GM23248 (cell line): ENCODE measurements at regions not wholly inside any gene's neighbourhood (a gene's known extent, or its start where the extent isn't known, plus 50 kb on each side); places are given as distances from the start of the nearest gene placed in this dataset.

Experiments
- DNase-seq: peaks from one replicate; pipeline ENCODE4 v3.0.0-alpha.2; 2015
- H2AFZ ChIP-seq: fragments of 200-600 bp; sonication (generic); 2 replicates; pipeline ENCODE4 v1.6.1; 2016; ENCODE audit warnings: antibody characterized with exemption
- H3F3A ChIP-seq: fragments of 200-600 bp; sonication (generic); 2 replicates; pipeline ENCODE4 v1.6.1; 2016; ENCODE audit warnings: mild to moderate bottlenecking, antibody characterized with exemption, mixed run types; ENCODE audit not compliant: insufficient read depth
- H3K27ac ChIP-seq: fragments of 200-600 bp; sonication (generic); 2 replicates; pipeline ENCODE4 v1.5.1; 2016; ENCODE audit warnings: mild to moderate bottlenecking
- H3K27me3 ChIP-seq: fragments of 200-600 bp; sonication (generic); replicated peaks from 2 replicates; pipeline ENCODE4 v1.6.1; 2016; ENCODE audit warnings: mild to moderate bottlenecking; ENCODE audit not compliant: insufficient read depth
- H3K36me3 ChIP-seq: fragments of 200-600 bp; sonication (generic); 2 replicates; pipeline ENCODE4 v1.6.1; 2016; ENCODE audit warnings: low read depth, mild to moderate bottlenecking
- H3K4me1 ChIP-seq: fragments of 200-600 bp; sonication (generic); 2 replicates; pipeline ENCODE4 v1.6.1; 2016; ENCODE audit warnings: mild to moderate bottlenecking; ENCODE audit not compliant: insufficient read depth
- H3K4me2 ChIP-seq: fragments of 200-600 bp; sonication (generic); one replicate; pipeline ENCODE4 v1.6.1; 2016; ENCODE audit warnings: mild to moderate bottlenecking; ENCODE audit not compliant: unreplicated experiment
- H3K4me3 ChIP-seq: fragments of 200-600 bp; sonication (generic); 2 replicates; pipeline ENCODE4 v1.5.1; 2016; ENCODE audit warnings: mild to moderate bottlenecking
- H3K79me2 ChIP-seq: fragments of 200-600 bp; sonication (generic); 2 replicates; pipeline ENCODE4 v1.6.1; 2016; ENCODE audit warnings: mild to moderate bottlenecking; ENCODE audit not compliant: insufficient read depth
- H3K9ac ChIP-seq: fragments of 200-600 bp; sonication (generic); 2 replicates; pipeline ENCODE4 v1.6.1; 2016; ENCODE audit warnings: mild to moderate bottlenecking
- H3K9me2 ChIP-seq: fragments of 200-600 bp; sonication (generic); 2 replicates; pipeline ENCODE4 v1.6.1; 2016; ENCODE audit warnings: mixed run types, mild to moderate bottlenecking, moderate library complexity; ENCODE audit not compliant: insufficient read depth
- H3K9me3 ChIP-seq: fragments of 200-600 bp; sonication (generic); one replicate; pipeline ENCODE4 v1.6.1; 2017; ENCODE audit warnings: low read depth
- H4K20me1 ChIP-seq: fragments of 200-600 bp; sonication (generic); 2 replicates; pipeline ENCODE4 v1.6.0; 2016; ENCODE audit not compliant: insufficient read depth
- EZH2 ChIP-seq: fragments of 200-600 bp; sonication (generic); IDR thresholded peaks from 2 replicates; pipeline ENCODE4 v1.6.1; 2018; ENCODE audit warnings: antibody characterized with exemption, mild to moderate bottlenecking; ENCODE audit not compliant: insufficient read depth, poor library complexity, severe bottlenecking
- EZH2phosphoT487 ChIP-seq: fragments of 200-600 bp; sonication (generic); IDR thresholded peaks from 2 replicates; pipeline ENCODE4 v1.6.1; 2018; ENCODE audit warnings: antibody characterized with exemption, moderate library complexity, mild to moderate bottlenecking, low read depth; ENCODE audit not compliant: insufficient read depth
- WGBS, 2 experiments: methylation state at CpG; one replicate each; pipeline ENCODE4 v1.1.6; 2015 to 2017; ENCODE audit warnings: low lambda C conversion rate in 2 of 2, low coverage in 1 of 2; ENCODE audit errors: missing lambda C conversion rate in 2 of 2; 5-methylcytosine and 5-hydroxymethylcytosine counted together
- in situ Hi-C: fragments of 300-500 bp; cut with MboI; formaldehyde crosslinking; loops from 2 replicates; pipeline ENCODE4 v1.15.0; 2020

GRCh38 chr2:41840702-41841551 is 206.9 kb upstream of the PKDCC start:
- H3K4me2 ChIP-seq: peak overlapping the region; percentile 82
- H4K20me1 ChIP-seq: no peaks in the 10 kb centered on the region
- H3K9me3 ChIP-seq: no peaks in the 10 kb centered on the region
- DNase-seq: peak; percentile 98
- in situ Hi-C loops: no loop called here
- H3K27ac ChIP-seq: peak overlapping the region; percentile 16
- peak overlapping the region; percentile 91 for H2AFZ ChIP-seq
- H3K36me3 ChIP-seq: no peaks in the 10 kb centered on the region
- H3K79me2 ChIP-seq: no peaks in the 10 kb centered on the region
- H3K9me2 ChIP-seq: no peaks in the 10 kb centered on the region
- H3K4me3 ChIP-seq: peak overlapping the region; percentile 79
- H3F3A ChIP-seq: no peaks in the 10 kb centered on the region
- H3K27me3 ChIP-seq: 0 out of 2 replicates have a peak, but pooled peaks cover 5% of the 10 kb centered on the region
- TF ChIP-seq EZH2: no peak
- no peak for TF ChIP-seq EZH2phosphoT487
- WGBS, 2 experiments: 1 to 2% methylated on average over 48 of the region's 48 CpGs
- no peaks in the 10 kb centered on the region for H3K4me1 ChIP-seq
- H3K9ac ChIP-seq: peak overlapping the region; percentile 74

GRCh38 chr2:41846962-41847361 is 200.9 kb upstream of the PKDCC start:
- Histone ChIP-seq H3K4me2 (no peak overlapping the region), H2AFZ (no peak overlapping the region), H3K4me3 (no peak overlapping the region), H3K27ac (no peak overlapping the region), H3K9me3 (no peaks in the 10 kb centered on the region), H3K36me3 (no peaks in the 10 kb centered on the region), H3K79me2 (no peaks in the 10 kb centered on the region), H3K4me1 (no peaks in the 10 kb centered on the region), H3K9ac (no peak overlapping the region), H3K9me2 (no peaks in the 10 kb centered on the region), H3F3A (no peaks in the 10 kb centered on the region), H3K27me3 (0 out of 2 replicates have a peak, but pooled peaks cover 7% of the 10 kb centered on the region), H4K20me1 (no peaks in the 10 kb centered on the region)
- 27 to 50% methylated on average over 1 of the region's 1 CpG for WGBS, 2 experiments
- no peak for DNase-seq
- in situ Hi-C loops: no loop called here
- TF ChIP-seq EZH2 (no peak), EZH2phosphoT487 (no peak)

GRCh38 chr2:41847744-41848441 is 199.9 kb upstream of the PKDCC start:
- H3K27me3 ChIP-seq: 0 out of 2 replicates have a peak, but pooled peaks cover 7% of the 10 kb centered on the region
- no peak overlapping the region for H3K27ac ChIP-seq
- in situ Hi-C loops: no loop called here
- no peaks in the 10 kb centered on the region for H3K9me3 ChIP-seq
- H3K79me2 ChIP-seq: no peaks in the 10 kb centered on the region
- H4K20me1 ChIP-seq: no peaks in the 10 kb centered on the region
- WGBS, 2 experiments: 37 to 39% methylated on average over 7 of the region's 7 CpGs
- H3K4me2 ChIP-seq: no peak overlapping the region
- peak; percentile 64 for DNase-seq
- no peak overlapping the region for H3K4me3 ChIP-seq
- no peaks in the 10 kb centered on the region for H3K9me2 ChIP-seq
- no peaks in the 10 kb centered on the region for H3K4me1 ChIP-seq
- no peak overlapping the region for H2AFZ ChIP-seq
- no peak overlapping the region for H3K9ac ChIP-seq
- no peaks in the 10 kb centered on the region for H3F3A ChIP-seq
- H3K36me3 ChIP-seq: no peaks in the 10 kb centered on the region
- TF ChIP-seq EZH2: no peak
- no peak for TF ChIP-seq EZH2phosphoT487

- H3K36me3 ChIP-seq: no peaks in the 10 kb centered on the region
- TF ChIP-seq EZH2 (no peak), EZH2phosphoT487 (no peak)
- no peaks in the 10 kb centered on the region for H3K9me2 ChIP-seq
- H3K9me3 ChIP-seq: no peaks in the 10 kb centered on the region
- no peaks in the 10 kb centered on the region for H4K20me1 ChIP-seq
- no peaks in the 10 kb centered on the region for H3F3A ChIP-seq
- H3K4me1 ChIP-seq: no peaks in the 10 kb centered on the region
- no peak overlapping the region for H3K4me3 ChIP-seq
- in situ Hi-C loops: loop anchor here (25.0 kb wide), 1 partner anchor 461 kb away; no protein-coding TSS in a partner anchor
- no peak overlapping the region for H3K27ac ChIP-seq
- H3K4me2 ChIP-seq: no peak overlapping the region
- 78% methylated on average over 5 of the region's 5 CpGs for WGBS, 2 experiments
- H2AFZ ChIP-seq: no peak overlapping the region
- no peak for DNase-seq
- H3K27me3 ChIP-seq: no peaks in the 10 kb centered on the region
- H3K9ac ChIP-seq: no peak overlapping the region
- H3K79me2 ChIP-seq: no peaks in the 10 kb centered on the region
These were observed 196.3 kb upstream of the PKDCC start for GRCh38 chr2:41851554-41851953.
